HG03558 (cell line): ENCODE measurements at regions not wholly inside any gene's neighbourhood (a gene's known extent, or its start where the extent isn't known, plus 50 kb on each side); places are given as distances from the start of the nearest gene placed in this dataset.
"Not testable (repeated sequence)": the region's sequence is repeated elsewhere in the genome, so short reads cannot be mapped to it uniquely, and the experiment has no call there.

Experiments
- ATAC-seq: cut with Tn5 transposase; IDR thresholded peaks from one replicate; pipeline ENCODE4 v1.9.1; 2021; ENCODE audit warnings: moderate number of reproducible peaks; ENCODE audit not compliant: unreplicated experiment; ENCODE audit errors: extremely low read depth

DNA sequence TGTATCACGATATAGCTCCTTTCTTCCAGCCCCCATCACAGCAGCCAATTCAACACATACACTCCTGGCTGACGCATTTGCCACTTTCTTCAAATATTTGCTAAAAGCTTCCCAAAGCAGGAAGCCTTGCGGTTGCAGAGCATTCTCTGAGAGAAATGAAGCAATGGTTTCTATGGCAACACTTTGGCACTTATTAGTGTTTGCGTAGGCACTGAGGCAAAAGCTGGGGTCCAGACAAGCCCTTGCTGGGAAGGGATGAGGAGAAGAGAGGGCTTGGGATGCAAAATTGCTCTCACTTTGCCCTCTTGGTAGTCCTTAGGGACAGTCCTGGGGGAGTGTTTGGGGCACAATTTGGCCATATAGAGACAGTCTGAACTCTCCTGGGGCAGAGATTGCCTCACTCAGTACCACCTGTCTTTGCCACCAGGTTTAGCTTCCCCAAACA, 55.0 kb upstream of the PAK3 start:
- ATAC-seq = no peak

DNA sequence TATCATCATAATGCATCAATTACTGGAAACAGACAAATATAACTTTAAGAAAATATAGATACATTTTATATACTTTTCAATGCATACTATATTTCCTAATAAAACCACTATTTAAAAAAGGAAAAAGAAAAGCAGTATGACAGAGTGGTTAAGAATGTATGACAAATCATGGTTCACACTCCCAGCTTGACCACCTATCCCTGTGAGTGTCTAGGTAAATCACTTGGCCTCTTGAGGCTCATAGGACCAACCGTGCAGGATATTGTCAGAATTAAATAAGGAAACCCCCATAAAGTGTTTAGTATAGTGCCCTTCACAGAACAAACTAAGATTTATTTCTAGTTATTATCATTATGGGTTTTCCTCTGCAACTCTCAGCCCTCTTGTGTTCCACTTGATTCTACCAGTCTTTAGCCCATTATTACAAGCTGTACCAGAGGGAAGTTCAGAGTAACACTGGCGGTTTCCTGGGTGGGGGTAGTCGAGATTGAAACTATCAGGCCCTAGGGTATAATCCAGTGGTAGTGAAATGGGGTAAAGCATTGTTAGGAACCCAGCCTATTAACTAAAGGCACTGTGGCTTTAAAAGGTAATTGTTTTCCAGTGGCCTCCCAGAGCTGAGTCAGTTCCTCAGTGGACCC, 55.5 kb upstream of the PAK3 start:
- no peak for ATAC-seq

DNA sequence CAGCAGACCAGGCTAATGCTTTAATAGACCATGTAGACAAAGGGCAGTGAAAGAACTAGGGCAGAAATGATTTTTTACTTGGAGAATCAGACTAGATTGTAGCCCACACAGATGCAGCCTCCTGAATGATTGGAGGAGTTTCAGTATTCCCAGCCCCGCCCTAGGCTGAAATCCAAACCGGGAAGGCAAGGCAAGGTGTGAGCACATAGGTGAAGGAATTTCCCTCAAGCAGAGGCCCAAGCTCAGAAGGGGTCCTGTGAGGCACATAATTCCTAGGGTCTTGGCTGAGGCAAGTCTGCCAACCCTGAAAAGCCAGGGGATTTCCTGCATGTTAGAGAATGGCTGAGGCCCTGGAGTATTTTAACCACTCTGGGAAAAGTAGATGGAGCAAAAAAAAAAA, 56.4 kb upstream of the PAK3 start:
- ATAC-seq = no peak

DNA sequence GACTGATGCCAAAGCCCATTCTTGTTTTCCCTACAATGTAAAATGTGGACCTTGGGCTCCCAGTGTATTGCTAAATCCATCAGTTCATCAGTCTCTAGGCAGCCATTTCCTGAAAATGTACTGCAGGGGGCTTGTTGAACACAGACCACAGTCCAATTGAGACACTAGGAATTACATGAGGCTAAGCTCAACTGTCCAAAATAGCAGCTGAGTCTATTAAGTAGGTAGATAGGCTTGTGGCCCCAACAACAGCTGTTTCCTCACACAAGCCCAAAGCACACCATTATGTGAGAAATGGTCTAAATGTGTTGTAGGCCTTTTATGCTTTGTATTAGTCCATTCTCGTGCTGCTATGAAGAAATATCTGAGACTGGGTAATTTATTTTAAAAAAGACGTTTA, 60.0 kb upstream of the PAK3 start:
- no peak for ATAC-seq

DNA sequence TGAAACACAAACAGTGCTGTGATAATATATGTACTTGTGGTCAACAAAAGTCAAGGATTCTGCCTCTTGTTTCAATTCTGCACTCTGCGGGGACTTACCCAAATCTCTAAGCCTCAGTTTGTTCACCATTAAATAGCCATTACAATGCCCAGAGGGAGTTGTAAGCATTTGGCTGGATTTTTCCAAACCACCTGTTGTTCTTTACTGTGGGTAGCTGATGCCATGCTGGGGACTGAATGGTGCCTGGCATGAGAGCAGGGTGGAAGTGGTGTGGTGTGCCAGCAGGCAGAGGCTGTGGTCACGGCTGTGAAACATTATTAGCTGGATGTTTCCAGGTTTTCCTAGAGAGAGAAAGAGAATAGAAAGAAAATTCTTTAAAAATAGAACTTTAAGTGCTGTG, 60.7 kb upstream of the PAK3 start:
- ATAC-seq = no peak

DNA sequence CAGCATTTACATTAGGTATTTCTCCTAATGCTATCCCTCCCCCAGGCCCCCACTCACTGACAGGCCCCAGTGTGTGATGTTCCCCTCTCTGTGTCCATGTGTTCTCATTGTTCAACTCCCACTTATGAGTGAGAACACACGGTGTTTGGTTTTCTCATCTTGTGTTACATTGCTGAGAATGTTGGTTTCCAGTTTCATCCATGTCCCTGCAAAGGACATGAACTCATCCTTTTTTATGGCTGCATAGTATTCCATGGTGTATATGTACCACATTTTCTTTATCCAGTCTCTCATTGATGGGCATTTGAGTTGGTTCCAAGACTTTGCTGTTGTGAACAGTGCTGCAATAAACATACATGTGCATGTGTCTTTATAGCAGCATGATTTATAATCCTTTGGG, 73.0 kb upstream of the PAK3 start:
- not testable (repeated sequence) for ATAC-seq

DNA sequence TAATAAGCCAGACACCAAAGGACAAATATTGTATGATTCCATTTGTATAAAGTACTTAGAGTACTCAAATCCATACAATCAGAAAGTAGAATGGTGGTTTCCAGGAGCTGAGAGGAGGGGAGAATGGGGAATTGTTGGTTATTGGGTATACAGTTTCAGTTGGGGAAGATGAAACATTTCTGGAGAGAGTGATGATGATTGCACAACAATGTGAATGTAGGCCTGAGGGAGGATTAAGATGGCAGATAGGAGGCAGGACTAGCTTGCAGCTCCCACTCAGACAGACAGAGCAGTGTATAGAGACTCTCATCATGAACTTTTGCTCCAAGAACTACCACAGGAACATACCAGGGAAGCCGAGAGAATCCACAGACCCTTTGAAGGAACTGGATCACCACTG, 75.7 kb upstream of the PAK3 start:
- no peak for ATAC-seq

DNA sequence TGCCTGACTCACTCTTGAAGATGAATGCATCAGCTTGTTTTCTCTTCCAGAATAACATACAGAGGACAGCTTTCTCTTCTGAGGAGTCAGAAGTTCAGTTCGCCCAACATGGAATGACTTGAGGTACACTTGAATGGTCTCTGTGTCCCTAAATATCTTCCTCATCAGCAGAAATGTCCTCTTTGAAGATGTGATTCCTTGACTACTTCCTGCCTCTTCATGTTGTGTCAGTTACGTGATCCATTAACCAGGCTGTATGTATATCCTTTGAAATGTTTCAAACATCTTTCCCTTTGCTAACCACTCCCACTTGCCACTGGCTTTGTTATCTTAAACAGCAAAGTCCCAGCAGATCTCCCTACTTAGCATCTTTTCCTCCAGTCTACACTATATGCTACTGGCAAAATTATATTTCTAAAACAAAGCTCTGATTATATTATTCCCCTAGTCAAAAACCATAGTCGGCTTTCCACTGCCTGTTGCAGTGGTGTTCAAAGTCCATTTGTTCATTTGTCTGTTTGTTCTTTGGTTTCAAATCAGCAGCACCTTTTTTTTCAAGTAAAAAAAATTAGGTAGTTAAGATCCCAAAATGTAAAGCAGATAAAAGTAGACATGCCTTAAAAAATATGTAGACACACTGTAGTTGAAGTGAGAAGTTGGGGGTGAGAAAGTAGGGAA, 82.1 kb upstream of the PAK3 start:
- ATAC-seq = no peak

DNA sequence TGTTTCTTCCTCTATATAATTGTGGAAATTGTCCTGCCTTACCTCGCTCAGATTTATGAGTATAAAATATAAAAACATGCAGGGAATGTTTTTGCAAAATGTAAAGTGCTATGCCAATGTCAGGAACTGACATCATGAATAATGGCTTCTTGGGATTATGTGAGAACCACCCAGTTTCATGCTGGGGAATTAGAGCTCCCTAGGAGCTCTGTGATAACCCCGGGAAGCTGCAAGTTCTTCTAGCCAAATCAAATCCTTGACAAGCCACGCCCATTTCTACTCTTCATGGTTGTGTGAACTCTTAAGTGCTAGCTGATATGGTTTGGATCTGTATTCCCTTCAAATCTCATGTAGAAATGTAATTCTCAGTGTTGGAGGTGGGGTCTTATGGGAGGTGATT, 85.9 kb upstream of the PAK3 start:
- no peak for ATAC-seq

DNA sequence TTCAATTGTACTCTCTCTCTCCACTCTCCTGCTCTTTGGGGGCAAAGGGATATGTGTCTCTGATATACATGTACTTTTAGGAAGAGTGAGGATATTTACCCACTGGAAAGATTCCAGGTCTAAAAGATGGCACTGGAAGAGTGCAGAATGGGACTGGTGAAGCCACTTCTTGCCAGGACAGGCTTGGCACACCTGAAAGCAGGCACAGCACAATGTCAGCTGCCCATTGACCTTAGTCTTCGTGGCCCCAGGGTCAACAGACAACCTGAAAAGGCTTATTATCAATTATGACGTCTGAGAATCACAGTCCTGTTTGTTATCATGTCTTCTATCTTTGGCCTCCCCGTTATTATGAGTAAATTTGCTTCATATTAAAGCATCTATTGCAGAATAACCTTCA, 86.7 kb upstream of the PAK3 start:
- ATAC-seq = no peak

DNA sequence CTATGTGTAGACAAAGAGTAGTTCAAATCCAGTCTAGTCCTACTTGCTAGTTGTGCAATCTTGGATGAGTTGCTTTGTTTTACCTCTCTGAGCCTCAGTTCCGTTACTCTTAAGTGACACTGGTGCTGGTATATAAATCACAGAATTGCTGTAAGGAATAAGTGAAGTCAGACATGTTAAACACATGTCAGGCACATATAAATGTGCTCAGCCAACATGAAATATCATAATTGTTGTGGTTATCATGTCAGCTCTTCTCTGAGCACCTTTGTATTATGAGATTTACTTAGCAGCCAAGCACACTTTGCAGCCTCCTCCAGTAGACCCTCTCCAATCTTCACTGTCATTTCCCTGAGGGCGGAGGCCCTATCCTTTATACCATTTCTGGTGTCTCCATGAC, 87.9 kb upstream of the PAK3 start:
- no peak for ATAC-seq

DNA sequence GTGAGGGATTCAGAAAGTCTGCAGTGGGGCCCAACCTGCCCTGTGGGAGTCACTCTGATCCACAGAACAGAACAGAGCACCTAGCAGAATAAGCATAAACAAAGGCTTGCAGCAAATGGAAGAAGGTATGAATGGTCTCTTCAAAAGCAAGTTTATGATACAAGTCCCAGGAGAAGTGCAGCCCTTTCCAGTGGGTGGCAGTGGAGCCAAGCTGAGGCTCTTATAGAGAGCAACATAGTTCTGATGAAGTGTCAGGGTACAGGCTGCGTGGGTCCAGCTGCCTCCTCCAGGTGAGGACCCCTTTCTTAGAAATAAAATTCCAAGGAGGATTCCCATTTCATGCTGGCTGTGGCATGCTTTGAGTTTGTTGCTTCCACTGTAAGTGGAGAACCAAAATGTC, 88.8 kb upstream of the PAK3 start:
- no peak for ATAC-seq

DNA sequence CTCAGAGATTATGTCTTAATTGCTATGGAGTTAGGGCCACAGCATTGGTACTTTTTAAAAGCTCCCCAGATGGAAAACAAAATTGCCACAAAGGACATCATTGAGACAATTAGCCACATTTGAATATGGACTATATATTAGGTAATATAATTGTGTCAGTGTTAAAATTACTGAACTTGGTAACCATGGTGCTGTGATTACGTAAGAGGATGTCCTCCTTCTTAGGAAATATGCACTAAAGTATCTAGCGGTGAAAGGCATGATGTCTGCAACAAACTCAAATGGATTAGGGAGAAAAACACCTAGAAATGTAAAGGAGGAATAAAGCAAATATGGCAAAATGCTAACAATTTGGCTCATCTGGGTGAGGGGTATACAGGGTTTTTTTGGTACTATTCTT, 89.9 kb upstream of the PAK3 start:
- ATAC-seq = no peak

DNA sequence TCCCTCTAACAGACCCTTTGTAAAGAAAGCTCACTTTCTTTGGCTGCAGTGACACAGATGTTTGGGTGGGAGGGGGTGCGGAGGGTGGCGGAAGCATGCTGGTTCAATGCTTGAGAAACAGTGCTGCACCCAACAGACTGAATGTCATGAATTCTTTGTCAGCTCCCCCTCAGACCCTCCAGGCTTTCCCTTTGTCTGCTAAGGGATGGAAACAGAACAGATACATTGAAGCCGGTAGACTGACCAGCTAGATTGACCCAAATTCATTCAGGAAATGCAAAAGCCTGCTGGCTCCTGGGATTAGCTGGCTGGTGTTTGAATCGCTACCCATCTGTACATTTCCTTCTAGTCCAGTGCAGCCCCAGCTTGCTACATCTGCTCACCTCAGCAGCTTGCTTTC, 90.8 kb upstream of the PAK3 start:
- no peak for ATAC-seq

DNA sequence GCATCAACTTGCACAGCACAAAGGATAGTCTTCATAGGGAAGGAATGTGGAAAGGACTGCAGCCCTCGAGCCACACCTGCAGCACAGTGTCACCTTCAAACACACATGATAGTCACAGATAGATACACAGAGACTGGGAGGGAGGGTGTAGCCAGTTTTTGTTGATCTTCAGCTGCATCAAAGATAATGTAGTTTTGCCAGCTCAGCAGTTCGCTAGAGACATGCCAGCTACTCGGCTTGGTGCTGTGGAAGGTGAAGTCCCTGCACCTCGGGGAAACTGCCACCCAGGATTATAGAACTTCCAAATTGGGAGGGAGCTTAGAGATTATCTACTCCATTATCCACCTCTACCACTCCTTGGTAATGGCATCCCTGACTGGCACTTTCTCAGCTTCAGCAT, 92.9 kb upstream of the PAK3 start:
- ATAC-seq = no peak

DNA sequence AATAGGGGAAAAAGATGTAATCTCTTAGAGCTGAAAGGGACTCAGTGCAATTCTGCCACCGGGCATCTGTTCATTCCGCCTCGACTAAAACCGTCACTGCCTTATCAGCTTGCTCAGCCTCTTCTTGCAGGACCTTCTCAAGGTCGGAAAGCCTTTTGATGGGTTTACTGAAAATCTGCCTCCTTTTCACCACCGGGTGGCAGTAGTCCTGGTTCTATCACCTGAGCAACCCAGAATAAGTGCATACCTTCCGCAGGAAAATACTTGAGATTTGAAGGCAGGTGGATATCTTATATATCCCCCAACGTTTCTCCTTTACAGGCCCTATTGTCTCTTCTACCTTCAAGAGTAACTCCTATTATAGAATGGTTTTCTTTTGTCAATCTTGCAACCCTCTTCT, 103.4 kb upstream of the PAK3 start:
- ATAC-seq = no peak

DNA sequence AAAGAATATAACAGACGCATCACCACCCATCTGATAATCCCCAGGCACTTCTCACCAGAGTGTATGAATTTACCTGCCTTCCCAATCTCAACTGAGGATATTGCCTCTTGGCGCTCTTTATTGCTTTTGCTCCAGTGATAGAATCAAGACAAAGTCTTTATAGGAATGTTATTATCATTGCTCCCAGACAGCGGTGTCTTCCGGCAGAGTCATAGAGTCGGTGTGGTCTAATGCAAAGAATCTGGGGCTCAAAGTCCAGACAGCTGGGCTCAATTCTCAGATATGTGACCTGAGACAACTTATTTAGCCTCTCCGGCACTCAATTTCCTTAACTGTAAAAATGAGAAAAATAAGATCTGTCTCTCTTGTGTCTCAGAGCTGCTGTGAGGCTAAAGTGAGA, 106.1 kb upstream of the PAK3 start:
- no peak for ATAC-seq

DNA sequence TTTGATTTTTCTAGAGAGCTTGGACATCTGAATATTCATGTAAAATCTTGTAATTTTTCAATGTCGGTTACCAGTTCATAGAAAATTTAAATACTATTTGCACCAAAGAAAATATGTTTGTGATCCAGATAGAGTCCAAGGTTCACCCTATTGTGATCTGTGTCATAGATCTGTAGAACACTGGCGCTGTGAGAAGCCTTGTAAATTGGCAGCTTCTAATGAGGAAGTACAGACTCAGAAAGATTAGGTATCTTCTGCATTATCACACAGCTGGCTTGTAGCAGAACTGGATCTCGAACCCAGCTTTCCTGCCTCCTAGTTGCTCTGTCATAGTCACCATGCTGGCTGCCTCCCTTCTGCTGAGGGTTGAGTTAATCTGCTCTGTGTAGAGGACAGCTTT, 106.5 kb upstream of the PAK3 start:
- no peak for ATAC-seq

DNA sequence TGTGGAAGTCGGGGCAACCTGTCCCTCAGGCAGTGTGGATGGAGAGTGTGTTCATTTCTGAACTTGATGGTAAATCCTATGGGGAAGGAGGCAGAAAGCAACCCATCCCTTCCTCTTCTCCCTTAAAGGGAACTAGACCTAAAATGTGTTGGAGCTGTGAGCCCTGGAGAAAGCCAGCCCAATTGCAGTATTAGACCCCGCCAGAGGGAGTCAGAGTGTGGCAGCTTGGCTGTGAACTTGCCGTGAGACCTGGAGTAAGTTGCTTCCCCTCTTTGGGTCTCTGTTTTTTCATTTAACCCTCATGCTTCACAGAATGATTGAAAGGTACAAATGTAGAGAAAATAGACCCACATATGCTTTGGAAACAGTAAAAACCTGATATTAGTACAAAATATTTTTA, 108.7 kb upstream of the PAK3 start:
- no peak for ATAC-seq

DNA sequence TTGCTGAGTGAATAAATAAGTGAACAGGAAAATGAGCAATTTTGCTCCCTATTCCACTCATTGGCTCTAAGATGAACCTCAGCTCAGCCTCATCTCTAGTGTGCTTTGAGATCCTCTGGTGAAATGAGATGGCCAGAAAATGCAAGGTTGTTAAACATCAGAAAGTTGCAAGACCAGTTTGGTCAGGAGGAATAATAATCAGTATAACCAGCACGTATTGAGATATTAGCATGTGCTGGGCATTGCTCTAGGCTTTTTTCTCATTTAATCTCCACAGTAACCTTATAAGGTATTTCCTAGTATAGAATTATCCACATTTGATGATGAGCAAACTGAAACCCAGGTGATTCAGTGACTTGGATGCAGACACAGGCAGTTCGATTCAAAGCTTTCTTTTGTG, 110.5 kb upstream of the PAK3 start:
- no peak for ATAC-seq

DNA sequence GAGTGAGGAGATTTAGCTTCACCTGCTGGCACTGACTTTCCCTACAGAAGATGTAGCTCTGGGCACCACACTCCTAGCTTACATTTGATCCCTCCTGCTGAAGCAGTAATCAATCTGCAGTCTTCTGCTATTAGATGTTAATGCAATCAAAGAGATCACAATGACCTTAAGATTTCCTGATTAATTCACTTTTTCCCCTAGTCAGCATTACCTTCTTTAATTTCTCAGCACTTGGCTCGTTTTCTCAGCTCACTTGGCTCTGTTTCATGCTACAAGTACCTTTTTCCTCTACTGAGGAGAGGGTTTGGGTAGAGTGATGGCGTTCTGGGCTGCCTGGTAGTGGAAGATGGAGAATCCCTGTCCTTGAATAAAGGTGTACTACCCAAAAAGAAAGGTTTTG, 113.0 kb upstream of the PAK3 start:
- ATAC-seq = no peak

DNA sequence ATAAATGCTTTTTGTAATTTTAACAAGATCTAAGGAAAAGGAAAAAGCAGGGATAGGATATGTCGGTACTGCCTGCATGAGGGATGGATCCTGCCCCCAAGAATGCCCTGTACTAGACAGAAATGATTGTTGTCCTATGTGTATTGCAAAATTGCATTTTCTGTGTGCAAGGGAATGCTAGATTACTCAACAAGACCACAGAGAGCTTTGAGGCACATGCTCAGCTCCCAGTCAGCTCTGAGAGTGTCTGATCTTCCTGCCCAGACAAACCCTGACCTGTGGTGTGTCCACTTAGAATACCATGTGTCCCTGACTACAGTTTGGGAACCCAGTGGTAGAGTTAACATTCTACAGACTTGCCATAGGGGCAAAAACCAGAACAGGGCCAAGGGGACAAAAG, 129.2 kb upstream of the PAK3 start:
- ATAC-seq = no peak

DNA sequence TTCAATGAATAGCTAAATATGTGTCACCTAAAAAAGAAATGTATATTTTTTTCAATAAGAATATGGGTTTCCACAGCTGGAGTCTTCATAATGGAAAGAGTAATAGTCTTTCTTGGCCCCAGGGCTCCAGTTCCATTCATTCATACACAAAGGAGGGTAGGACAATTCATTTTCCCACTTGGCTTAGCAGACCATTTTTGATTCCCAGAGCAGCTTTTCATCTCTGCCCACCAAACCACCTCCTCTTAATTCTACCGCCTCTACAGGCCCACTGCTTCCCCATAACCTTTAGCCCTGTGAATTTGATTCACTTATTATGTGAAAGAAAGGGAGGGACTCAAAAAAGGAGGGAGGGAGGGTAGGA, 129.9 kb upstream of the PAK3 start:
- no peak for ATAC-seq
